SK-N-SH (cell line): ENCODE measurements at regions not wholly inside any gene's neighbourhood (a gene's known extent, or its start where the extent isn't known, plus 50 kb on each side); places are given as distances from the start of the nearest gene placed in this dataset.
"Not testable (repeated sequence)": the region's sequence is repeated elsewhere in the genome, so short reads cannot be mapped to it uniquely, and the experiment has no call there.

Source experiments
- CTCF ChIA-PET: fragments of 300-600, 350-600 bp; formaldehyde crosslinking; extraction: SDS; loops from one replicate; lab custom pipeline; 2021; lab: Yijun Ruan, JAX
- POLR2A ChIA-PET: fragments of 350-600 bp; sonication (Branson Sonifier 250); formaldehyde crosslinking; extraction: SDS; loops from one replicate; lab custom pipeline; 2020; ENCODE audit warnings: antibody characterized with exemption, inconsistent platforms; lab: Yijun Ruan, JAX
- DNase-seq: peaks from one replicate; pipeline ENCODE4 v3.0.0; 2012
- H2AFZ ChIP-seq: fragments of 200-600 bp; sonication (generic); 2 replicates; pipeline ENCODE4 v1.8.1; 2016; ENCODE audit warnings: antibody characterized with exemption, mild to moderate bottlenecking, low read depth
- H3F3A ChIP-seq: fragments of 200-600 bp; sonication (generic); replicated peaks from 2 replicates; pipeline ENCODE3; 2016; ENCODE audit warnings: antibody characterized with exemption, mild to moderate bottlenecking; ENCODE audit not compliant: insufficient read depth
- H3K27ac ChIP-seq, 2 experiments: fragments of 200-500 bp in 1 of 2; fragments of 200-600 bp in 1 of 2; sonication (Bioruptor generic) in 1 of 2; sonication (generic), shearing (Covaris generic) in 1 of 2; 2 replicates each; pipeline versions ENCODE4 v1.5.1 to v1.6.1; 2014 to 2016; ENCODE audit warnings: low read depth in 2 of 2, inconsistent platforms in 1 of 2, low read length in 1 of 2, mild to moderate bottlenecking in 1 of 2, mixed read lengths in 1 of 2
- H3K27me3 ChIP-seq: fragments of 200-600 bp; sonication (generic), shearing (Covaris generic); 2 replicates; pipeline ENCODE4 v1.6.1; 2016; ENCODE audit warnings: mixed run types; ENCODE audit not compliant: insufficient read depth
- H3K36me3 ChIP-seq, 2 experiments: fragments of 200-500 bp in 1 of 2; fragments of 200-600 bp in 1 of 2; sonication (Bioruptor generic) in 1 of 2; sonication (generic) in 1 of 2; replicated peaks in 1 of 2; 2 replicates each; pipeline versions ENCODE3 to v1.5.1; 2014 to 2016; ENCODE audit warnings: low read length in 1 of 2, mild to moderate bottlenecking in 1 of 2; ENCODE audit not compliant: insufficient read depth in 2 of 2, control insufficient read depth in 1 of 2
- H3K4me1 ChIP-seq, 2 experiments: fragments of 200-500 bp in 1 of 2; fragments of 200-600 bp in 1 of 2; sonication (Bioruptor generic) in 1 of 2; sonication (generic), shearing (Covaris generic) in 1 of 2; 2 replicates each; pipeline versions ENCODE4 v1.5.1 to v1.6.1; 2014 to 2016; ENCODE audit warnings: low read depth in 1 of 2, low read length in 1 of 2, mixed run types in 1 of 2; ENCODE audit not compliant: insufficient read depth in 2 of 2, control insufficient read depth in 1 of 2
- H3K4me2 ChIP-seq: fragments of 200-600 bp; sonication (generic), shearing (Covaris generic); 2 replicates; pipeline ENCODE4 v1.6.1; 2017; ENCODE audit warnings: mixed run types
- H3K4me3 ChIP-seq, 2 experiments: fragments of 200-500 bp in 1 of 2; fragments of 200-600 bp in 1 of 2; sonication (Bioruptor generic) in 1 of 2; sonication (generic), shearing (Covaris generic) in 1 of 2; 2 replicates each; pipeline versions ENCODE4 v1.5.1 to v1.8.1; 2014 to 2016; ENCODE audit warnings: low read depth in 2 of 2, inconsistent platforms in 1 of 2, low read length in 1 of 2, mild to moderate bottlenecking in 1 of 2, mixed read lengths in 1 of 2, moderate library complexity in 1 of 2
- H3K79me2 ChIP-seq: fragments of 200-600 bp; sonication (generic); 2 replicates; pipeline ENCODE4 v1.8.1; 2017; ENCODE audit warnings: mild to moderate bottlenecking; ENCODE audit not compliant: insufficient read depth
- H3K9ac ChIP-seq: fragments of 200-600 bp; sonication (generic); 2 replicates; pipeline ENCODE4 v1.6.1; 2017; ENCODE audit warnings: mixed run types
- H3K9me2 ChIP-seq: fragments of 200-600 bp; sonication (generic); 2 replicates; pipeline ENCODE4 v1.6.1; 2017; ENCODE audit warnings: mixed run types
- H3K9me3 ChIP-seq: fragments of 200-600 bp; sonication (generic); 2 replicates; pipeline ENCODE4 v1.6.1; 2017; ENCODE audit warnings: mixed run types, mild to moderate bottlenecking, moderate library complexity
- H4K20me1 ChIP-seq: fragments of 200-600 bp; sonication (generic); 2 replicates; pipeline ENCODE4 v1.6.1; 2017; ENCODE audit warnings: mild to moderate bottlenecking, mixed run types; ENCODE audit not compliant: insufficient read depth
- EP300 ChIP-seq, 2 experiments: IDR thresholded peaks; 2 replicates each; pipeline versions ENCODE4 v1.4.0 to v1.6.1; 2012; ENCODE audit warnings: borderline replicate concordance in 1 of 2, low read depth in 1 of 2, low read length in 1 of 2
- EZH2phosphoT487 ChIP-seq: fragments of 200-600 bp; sonication (generic); IDR thresholded peaks from 2 replicates; pipeline ENCODE4 v1.6.1; 2017; ENCODE audit warnings: low read depth, mixed run types, mild to moderate bottlenecking, antibody characterized with exemption, moderate library complexity, borderline replicate concordance
- FOSL2 ChIP-seq: IDR thresholded peaks from 2 replicates; pipeline ENCODE4 v1.4.0; 2012; ENCODE audit warnings: low read depth, mild to moderate bottlenecking, moderate library complexity, borderline replicate concordance
- FOXJ3 ChIP-seq: sonication (generic); formaldehyde crosslinking; IDR thresholded peaks from 2 replicates; pipeline ENCODE4 v1.5.1; 2020; ENCODE audit warnings: mild to moderate bottlenecking, missing genetic modification reagents
- JUND ChIP-seq: IDR thresholded peaks from 2 replicates; pipeline ENCODE4 v1.4.0; 2012
- MEF2A ChIP-seq: IDR thresholded peaks from 2 replicates; pipeline ENCODE4 v1.4.0; 2012; ENCODE audit warnings: low read depth, borderline replicate concordance
- NFIC ChIP-seq: IDR thresholded peaks from 2 replicates; pipeline ENCODE4 v1.4.0; 2012; ENCODE audit warnings: borderline replicate concordance
- POLR2AphosphoS5 ChIP-seq: IDR thresholded peaks from 2 replicates; pipeline ENCODE4 v1.6.1; 2012; ENCODE audit warnings: low read depth, low read length
- RAD21 ChIP-seq: IDR thresholded peaks from 2 replicates; pipeline ENCODE4 v1.6.1; 2012; ENCODE audit warnings: mild to moderate bottlenecking, low read length
- RXRA ChIP-seq: IDR thresholded peaks from 2 replicates; pipeline ENCODE4 v1.4.0; 2012; ENCODE audit warnings: low read depth, mild to moderate bottlenecking, borderline replicate concordance
- TCF12 ChIP-seq: IDR thresholded peaks from 2 replicates; pipeline ENCODE4 v1.4.0; 2012
- TEAD4 ChIP-seq: IDR thresholded peaks from 2 replicates; pipeline ENCODE4 v1.4.0; 2012; ENCODE audit warnings: mild to moderate bottlenecking, borderline replicate concordance; ENCODE audit not compliant: insufficient read depth
- WGBS: methylation state at CpG from one replicate; pipeline ENCODE4 v1.1.6; 2017; ENCODE audit warnings: low lambda C conversion rate; 5-methylcytosine and 5-hydroxymethylcytosine counted together
- TF ChIP-seq, protein P1 (sequence below): IDR thresholded peaks from 2 replicates; pipeline ENCODE4; 2012
- TF ChIP-seq, protein P2 (sequence below): IDR thresholded peaks from 2 replicates; pipeline ENCODE4 v1.4.0; 2012; ENCODE audit warnings: low read depth

DNA sequence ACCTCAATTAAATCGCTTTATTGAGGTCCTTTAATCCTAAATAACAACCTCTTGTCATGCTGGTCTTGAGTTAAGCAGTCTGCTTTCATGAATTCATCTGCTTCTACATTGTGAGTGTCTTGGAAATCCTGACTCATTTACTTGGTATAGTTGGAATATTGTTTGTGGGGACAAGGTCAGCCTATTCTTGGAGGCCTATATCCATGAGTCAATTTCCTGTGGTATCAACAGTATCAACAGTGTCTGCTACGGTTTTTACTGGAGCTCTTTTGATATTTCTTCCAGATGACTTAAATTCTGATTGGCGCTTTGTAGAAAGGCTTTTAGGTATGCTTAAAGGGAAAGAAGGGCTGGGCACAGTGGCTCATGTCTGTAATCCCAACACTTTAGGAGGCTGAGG, 71.2 kb upstream of the PARP8 start:
- H3K79me2 ChIP-seq, result no peaks in the 10 kb centered on the region
- H3K4me1 ChIP-seq, result peaks cover 0 to 36% of the 10 kb centered on the region in 2 experiments; a peak in 2 of 4 replicates
- H2AFZ ChIP-seq, result no peak overlapping the region
- WGBS, result 16% methylated on average over 3 of the region's 3 CpGs
- H3K4me2 ChIP-seq, result peak overlapping the region; percentile 52
- peak; percentile 86 for TF ChIP-seq MEF2A
- TF ChIP-seq RAD21, result no peak
- peak; percentile 27; the same call in 1 of the 2 replicates for TF ChIP-seq NFIC
- TF ChIP-seq JUND, result peak; percentile 80
- TF ChIP-seq, protein P1, sequence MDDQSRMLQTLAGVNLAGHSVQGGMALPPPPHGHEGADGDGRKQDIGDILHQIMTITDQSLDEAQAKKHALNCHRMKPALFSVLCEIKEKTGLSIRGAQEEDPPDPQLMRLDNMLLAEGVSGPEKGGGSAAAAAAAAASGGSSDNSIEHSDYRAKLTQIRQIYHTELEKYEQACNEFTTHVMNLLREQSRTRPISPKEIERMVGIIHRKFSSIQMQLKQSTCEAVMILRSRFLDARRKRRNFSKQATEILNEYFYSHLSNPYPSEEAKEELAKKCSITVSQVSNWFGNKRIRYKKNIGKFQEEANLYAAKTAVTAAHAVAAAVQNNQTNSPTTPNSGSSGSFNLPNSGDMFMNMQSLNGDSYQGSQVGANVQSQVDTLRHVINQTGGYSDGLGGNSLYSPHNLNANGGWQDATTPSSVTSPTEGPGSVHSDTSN, result peak; percentile 61
- 0 out of 2 replicates have a peak, but pooled peaks have one; percentile 32 for TF ChIP-seq TEAD4
- peak; percentile 67; the same call in 1 of the 2 replicates for TF ChIP-seq FOSL2
- TF ChIP-seq POLR2AphosphoS5, result peak; percentile 39; the same call in 1 of the 2 replicates
- peak in 1 of 2 experiments; percentile 73; a peak in 1 of 4 replicates for TF ChIP-seq EP300 (IDR thresholded peaks at IDR 0.05; ENCODE audit: borderline replicate concordance in 1 of 2, low read depth in 1 of 2, low read length in 1 of 2)
- TF ChIP-seq, protein P2, sequence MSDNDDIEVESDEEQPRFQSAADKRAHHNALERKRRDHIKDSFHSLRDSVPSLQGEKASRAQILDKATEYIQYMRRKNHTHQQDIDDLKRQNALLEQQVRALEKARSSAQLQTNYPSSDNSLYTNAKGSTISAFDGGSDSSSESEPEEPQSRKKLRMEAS, result peak; percentile 24; the same call in 1 of the 2 replicates
- peak; percentile 78 for TF ChIP-seq TCF12
- TF ChIP-seq EZH2phosphoT487, result no peak
- TF ChIP-seq FOXJ3 (CRISPR knock-in tag), result no peak
- peak; percentile 65; the same call in 1 of the 2 replicates for TF ChIP-seq RXRA
- H4K20me1 ChIP-seq, result no peaks in the 10 kb centered on the region
- CTCF ChIA-PET, result no interaction called here
- H3K9me2 ChIP-seq, result no peaks in the 10 kb centered on the region
- peak overlapping the region; percentile 40; the same call in 1 of the 2 replicates for H3K9ac ChIP-seq
- H3K27ac ChIP-seq, result peak overlapping the region in 1 of 2 experiments; percentile 81; a peak in 2 of 4 replicates
- peaks cover 39% of the 10 kb centered on the region for H3F3A ChIP-seq
- POLR2A ChIA-PET, result no interaction called here
- H3K27me3 ChIP-seq, result no peaks in the 10 kb centered on the region
- no peaks in the 10 kb centered on the region for H3K9me3 ChIP-seq
- H3K4me3 ChIP-seq, result no peak overlapping the region
- H3K36me3 ChIP-seq, result no peaks in the 10 kb centered on the region
- DNase-seq, result no peak

DNA sequence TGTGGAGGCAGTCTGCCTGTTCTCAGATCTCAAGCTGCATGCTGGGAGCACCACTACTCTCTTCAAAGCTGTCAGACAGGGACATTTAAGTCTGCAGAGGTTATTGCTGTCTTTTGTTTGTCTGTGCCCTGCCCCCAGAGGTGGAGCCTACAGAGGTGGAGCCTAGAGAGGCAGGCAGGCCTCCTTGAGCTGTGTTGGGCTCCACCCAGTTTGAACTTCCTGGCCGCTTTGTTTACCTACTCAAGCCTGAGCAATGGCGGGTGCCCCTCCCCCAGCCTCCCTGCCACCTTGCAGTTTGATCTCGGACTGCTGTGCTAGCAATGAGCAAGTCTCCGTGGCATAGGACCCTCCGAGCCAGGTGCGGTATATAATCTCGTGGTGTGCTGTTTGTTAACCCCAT, 64.9 kb upstream of the PARP8 start:
- H3K79me2 ChIP-seq, H3K4me2 ChIP-seq, H3K27me3 ChIP-seq, POLR2A ChIA-PET, H3K36me3 ChIP-seq, H3F3A ChIP-seq, H3K9me3 ChIP-seq, H3K4me3 ChIP-seq, CTCF ChIA-PET, H3K9ac ChIP-seq, H3K9me2 ChIP-seq, H4K20me1 ChIP-seq, DNase-seq, H3K27ac ChIP-seq, H2AFZ ChIP-seq, H3K4me1 ChIP-seq: not testable (repeated sequence)
- 42% methylated on average over 5 of the region's 7 CpGs for WGBS
